ENCODE measurements at regions not wholly inside any gene's neighbourhood (a gene's known extent, or its start where the extent isn't known, plus 50 kb on each side); places are given as distances from the start of the nearest gene placed in this dataset.
"Not testable (repeated sequence)": the region's sequence is repeated elsewhere in the genome, so short reads cannot be mapped to it uniquely, and the experiment has no call there.

DNA sequence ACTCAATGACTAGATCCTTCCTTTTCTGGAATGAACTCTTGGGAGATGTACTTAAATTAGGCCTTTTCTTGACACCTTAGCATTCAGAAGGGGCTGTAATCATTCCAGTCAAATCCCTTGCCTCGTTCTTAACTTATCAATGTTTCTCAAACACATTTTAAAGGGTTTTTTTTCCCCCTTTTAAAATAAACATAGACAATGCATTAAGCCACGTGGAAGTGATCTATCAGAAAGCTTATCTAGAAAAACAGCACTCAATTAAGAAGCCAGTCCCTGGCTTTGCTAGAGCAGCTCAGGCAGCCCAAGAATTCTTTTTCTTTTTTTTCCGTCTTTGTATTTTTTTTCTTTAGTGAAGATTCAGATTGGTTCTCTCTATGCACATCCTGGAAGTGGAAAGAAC is 118.2 kb downstream of the PCDH7 start:
- DNase-seq = no peak

DNA sequence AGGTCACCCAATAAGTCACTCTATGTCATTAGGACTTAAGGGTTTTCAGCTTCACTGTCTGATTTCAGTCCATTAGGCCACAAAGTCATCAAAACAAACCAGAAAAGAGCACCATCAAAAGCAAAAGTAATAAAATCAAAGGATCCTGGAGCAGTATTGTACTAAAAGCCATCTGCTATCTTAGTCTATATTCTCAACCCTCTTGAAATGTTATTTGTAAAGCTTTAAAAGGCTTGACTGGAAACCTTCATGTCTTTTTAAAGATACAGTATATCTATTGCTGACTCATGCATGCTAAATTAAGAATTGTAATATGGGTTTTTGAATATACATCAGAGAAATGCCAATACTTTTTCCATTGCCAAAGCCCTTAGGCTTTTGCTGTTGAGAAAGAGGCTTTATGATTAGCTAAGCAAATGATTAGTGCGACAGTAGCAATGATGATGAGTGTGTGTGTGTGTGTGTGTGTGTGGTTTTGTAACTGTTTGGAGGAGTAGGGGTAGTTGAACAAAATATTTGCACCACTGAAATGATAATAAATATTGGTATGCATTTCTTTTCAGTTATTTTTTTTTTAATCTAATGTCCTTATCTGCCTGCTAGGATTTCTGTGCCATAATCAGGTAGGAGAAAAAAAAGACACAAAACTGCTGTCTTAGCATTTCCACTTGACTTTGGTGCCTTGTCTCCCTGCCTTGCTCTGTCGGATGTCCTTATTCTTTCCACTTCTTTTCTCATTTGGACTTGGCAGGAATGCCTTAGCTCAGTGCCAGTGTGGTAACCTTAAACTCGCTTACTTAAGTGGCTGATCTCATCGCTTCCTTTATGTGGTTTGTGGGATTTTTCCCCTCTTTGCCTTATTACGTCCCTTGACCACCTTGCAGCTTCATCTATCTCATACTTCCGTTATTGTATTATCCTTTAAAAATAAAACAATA is 119.7 kb downstream of the PCDH7 start:
- no peak for DNase-seq

DNA sequence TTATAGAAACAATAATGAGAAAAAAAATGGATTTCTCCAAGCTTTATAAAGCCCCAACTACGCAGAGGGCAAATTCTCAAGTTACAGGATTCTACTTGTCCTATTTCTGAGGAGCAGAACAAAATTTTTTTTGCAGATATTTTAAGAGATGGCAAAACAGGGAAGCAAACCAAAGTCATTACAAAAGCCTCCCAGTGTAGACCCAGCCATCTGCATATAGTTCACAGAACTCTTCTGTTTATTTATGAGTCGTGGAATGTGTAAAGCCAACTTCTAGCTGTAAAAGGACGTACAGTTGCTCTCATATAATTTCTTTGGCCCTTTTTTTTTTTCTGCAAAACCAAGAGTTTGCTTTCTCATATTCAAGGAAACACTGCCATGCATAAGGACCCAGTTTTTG is 120.4 kb downstream of the PCDH7 start:
- no peak for DNase-seq

DNA sequence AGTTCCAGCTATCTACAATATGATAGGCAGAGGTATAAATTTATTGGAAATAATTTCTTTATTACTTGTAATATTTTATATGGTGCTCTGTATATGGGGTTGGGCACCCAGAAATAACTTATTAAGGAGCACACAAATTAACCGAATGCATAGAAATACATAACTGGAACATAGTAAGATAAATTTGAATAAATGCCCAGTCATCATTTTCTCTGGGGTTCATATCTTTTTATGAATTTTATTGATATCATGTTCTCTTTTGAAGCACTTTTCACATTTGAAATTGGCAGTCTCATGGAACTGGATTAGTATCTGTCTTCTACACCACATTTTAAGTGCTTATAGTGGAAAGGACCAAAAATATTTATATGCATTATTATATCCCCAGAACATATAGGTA is 122.0 kb downstream of the PCDH7 start:
- DNase-seq = no peak

DNA sequence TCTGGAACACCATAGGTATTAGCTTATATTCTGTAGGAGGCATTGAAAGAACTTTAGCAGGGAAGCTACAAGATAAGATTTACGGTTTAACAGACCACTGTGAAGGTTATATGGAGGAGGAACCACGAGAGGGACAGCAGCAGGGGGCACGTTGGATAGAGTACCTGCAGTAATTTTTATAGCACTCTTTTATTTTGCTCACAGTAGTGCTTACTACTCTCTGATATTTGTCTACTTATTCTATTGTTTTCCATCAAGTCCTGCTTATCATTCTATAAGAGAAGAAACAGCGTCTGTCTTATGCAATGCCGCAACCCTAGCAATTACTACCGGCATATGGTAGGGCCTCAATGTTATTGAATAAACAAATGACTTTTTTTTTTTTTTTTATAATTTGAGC is 122.5 kb downstream of the PCDH7 start:
- no peak for DNase-seq

DNA sequence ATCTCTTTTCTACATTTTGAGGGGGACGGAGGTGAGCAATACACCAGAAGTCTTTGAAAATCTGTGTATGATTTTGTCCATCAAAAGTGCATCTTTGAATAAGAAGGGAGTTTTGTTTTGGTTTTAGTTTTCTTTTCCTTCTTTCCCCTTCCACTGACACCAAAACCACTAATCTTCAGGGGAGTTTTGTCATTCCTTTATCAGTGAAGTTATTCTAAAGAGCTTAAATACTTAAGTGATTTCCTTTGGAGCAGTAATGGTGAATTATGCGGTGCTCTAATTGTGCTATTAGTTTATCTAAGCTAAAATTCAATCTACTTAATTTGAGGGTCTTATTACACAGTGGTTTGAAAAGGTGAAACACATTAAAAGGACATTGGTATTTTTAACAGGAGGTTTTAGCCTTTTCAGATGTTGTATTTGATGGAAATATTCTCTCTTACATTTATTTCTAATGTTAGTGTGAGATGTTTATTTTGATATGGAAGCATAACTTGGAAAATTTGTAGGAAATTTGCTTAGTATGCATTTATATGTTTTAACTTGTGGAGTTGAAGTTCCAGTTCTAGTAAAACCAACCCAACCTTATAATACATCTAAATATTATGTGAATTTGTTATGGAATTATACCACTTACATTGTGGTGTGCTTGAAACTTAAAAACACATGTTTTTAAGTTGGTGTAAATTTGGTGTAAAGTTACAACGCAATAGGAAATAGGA is 124.9 kb downstream of the PCDH7 start:
- no peak for DNase-seq

DNA sequence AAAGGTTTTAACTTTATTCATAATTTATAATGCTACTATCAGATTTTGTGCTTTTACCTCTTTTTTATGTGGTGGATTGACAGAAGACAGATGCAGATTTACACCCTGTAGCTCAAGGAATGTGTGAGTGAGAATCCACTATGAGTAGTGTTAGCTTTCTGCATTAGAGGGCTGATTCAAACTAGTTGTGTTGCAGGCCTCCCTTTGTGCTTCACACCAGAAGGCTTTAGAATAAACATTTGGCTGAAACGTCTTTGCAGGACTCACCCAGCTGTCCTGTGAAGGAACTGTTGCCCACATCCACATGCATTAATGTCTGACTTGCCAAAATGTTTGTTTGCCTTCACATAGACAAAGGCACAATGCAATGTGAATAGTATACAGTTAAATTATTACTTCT is 127.0 kb downstream of the PCDH7 start:
- DNase-seq = no peak

DNA sequence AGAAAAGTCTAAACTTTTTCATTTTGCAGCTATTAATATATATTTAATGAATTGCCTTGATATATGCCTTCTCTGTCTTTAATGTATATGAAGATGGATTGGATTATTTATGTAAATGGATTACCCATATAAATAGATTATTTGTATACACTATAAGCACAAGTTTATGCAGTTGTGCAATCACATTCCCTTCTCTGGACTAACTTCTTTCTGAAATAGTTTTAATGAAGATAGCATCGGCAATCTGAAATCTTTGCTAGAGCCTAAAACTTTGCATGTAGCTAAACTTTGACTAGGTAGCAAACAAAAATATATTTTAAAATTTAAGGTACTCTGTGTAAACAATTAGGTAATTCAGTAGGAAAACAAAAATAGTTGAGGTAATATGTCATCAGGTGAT is 127.8 kb downstream of the PCDH7 start:
- DNase-seq = no peak

DNA sequence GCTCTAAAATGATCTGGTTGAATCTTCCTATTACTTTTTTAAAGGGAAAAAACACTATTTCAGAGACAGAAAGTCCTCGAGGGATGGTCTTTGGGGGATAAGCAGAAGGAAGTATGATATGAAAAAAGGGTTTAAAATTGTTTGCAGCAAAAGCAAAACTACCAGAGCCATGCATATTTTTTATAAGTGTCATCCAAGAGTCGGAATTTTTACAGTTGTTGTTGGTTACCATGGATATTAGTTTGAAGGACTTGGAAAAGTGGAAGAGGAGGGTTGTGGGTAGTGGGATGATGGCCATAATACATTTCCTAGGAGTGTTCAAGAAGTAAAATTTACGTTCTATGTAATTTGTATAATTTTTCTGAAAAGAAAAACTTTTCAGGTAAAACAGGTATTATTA is 134.4 kb downstream of the PCDH7 start:
- no peak for DNase-seq

DNA sequence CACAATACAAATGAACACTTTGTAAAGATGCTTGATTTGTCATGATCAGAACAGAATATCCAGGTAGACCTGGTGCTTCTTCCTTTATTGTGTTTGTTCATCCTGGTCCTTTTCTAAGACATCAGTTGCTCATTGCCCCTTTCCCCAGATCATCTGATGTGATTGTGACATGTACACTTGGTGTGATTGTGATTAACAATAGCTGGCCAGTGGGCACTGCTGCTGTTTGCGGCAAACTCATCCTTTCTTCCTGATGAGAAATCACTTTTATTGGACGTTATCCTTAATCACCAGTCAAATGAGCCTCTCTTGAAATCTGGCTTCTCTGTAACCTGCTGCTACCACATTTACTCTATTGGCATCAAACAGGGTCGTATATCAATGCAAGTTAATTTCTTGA is 135.1 kb downstream of the PCDH7 start:
- DNase-seq = no peak

DNA sequence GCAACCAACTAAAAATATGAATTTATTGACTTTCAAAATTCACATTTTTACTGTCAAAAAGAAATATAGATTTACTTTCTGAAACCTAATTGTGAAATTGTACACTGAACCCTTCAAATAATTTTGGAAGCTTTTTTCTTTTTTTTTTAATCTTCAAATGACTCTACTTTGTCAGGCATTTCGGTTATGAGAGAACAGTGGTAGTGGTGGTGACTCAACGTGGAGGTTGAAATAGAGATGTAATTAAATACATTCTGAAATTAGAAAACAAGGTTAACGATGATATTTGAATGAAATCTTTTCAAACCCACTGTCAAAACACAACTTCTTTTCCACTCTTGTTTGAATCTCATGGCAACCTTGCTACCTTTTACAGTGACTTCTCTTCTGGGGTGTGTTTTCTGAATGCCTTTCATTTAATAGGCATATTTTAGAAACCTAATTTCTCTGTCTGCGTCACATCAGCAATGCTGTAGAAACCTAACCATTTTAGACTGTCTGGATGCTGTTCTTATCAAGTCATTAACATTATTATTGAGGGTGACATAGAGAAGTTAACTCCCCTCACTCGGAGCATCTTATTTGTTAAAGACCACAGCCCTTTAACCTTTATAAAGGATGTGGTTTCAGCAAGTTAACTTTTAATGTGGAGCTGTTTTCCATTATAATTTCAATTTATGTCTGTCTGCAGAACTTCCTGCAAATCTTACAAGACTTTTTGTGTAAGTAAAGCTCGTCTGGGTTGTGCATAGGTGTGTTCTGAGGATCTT is 136.8 kb downstream of the PCDH7 start:
- DNase-seq = no peak

DNA sequence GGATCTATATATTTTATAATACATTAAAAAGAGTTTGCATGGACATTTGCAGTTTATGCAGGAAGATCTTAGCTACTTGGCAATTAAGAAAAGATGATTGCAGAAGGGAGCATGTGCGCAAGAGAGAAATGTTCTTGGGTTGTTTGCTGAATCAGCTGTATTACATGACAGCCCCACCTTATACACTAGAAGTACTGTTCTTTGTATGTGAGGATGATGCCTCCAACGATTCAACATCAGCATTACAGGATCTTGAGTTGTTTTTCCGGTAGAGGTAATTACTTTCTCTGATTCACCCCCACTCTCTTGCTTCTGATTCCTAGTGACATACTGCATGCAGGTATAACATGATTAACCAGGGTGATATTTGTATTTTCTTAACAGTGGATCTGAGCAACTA is 140.8 kb downstream of the PCDH7 start:
- DNase-seq = no peak

DNA sequence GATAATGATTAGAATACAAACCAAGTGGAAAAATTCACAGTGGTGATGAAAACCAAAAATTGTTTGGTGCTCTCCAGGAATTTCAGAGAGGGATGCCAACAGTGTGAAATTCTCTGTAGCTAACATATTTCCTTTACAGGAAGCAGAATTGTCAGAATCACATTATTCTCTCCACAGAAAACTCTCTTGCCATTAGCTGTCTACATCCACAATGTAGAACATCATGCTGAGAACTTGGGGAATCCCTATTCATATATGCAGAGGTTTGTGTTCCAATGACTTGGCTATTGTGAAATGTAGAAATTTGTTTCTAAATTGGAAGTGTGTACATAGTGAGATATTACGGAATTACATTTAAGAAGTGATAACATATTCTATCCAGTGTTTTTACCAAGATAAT is 142.0 kb downstream of the PCDH7 start:
- no peak for DNase-seq

DNA sequence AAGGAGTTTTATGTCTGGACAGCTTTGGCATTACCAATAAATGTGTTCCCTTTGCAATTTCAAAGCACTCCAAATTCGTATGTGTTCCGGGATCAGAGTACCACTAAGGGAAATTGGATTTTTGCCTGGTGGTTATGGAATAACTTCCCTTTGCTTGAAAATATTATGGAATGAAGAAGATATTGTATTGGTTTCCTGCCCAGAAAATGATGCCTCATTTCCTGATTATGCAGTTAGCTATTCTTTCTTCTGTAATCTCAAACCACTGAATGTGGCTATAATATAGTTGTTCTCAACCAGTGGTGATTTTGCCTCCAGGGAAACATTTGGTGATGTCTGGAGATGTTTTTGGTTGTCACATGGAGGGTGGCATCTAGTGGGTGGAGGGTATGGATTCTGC is 142.9 kb downstream of the PCDH7 start:
- no peak for DNase-seq

DNA sequence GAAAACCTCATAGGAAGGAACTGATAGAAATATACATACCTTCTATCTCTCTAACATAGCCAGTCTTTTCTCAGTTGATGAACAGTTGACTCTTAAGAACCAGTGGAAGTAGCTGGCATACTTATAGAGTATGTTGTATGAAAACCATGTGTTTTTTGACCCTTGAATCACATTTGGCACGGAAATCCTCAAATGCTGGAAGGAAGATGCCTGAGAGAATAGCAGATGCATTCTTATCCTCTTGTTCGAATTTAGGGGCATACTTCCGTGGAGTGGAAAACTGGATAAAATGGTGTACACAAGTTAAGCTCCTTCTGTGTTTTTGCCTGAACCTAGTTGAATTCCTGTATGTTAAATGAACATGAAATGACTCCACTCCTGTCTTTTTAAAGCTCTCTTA is 145.5 kb downstream of the PCDH7 start:
- DNase-seq = no peak

DNA sequence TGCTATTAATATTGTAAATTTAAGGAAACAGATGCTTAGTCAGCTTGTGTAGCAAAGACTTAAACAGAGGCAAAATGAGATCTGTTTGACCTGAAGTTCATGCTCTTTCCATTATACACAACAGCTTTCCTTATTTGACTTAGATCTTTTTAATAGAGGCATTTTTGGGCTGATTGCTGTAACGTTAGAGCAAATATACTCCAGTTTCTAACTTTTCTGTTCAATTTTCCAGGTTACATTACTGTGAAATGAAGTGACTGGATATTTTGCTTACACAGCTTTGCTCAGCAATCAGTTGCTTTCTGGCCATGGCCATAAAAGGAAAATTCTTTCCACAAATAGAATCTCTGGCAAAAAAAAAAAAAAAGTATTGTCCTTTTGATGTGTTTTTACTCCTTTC is 146.2 kb downstream of the PCDH7 start:
- DNase-seq = no peak

DNA sequence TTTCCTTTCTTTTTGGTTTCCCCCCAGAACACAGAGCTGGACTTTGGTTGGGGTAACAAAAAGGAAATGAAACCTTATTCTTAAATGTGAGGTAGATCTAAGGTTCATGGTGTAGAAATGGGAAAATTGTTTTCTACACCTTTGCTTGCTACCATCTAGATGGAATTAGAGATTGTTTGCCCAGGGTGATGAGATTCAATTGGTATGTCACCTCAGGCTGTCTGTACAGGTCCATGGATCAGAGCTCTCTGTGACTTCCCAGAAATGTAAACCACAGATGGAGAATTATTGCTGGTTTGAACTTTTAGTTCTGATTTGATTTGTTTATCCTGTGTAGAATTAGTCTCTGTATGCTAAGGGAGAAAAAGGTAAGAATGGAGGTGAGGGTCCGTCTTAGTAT is 146.7 kb downstream of the PCDH7 start:
- no peak for DNase-seq

DNA sequence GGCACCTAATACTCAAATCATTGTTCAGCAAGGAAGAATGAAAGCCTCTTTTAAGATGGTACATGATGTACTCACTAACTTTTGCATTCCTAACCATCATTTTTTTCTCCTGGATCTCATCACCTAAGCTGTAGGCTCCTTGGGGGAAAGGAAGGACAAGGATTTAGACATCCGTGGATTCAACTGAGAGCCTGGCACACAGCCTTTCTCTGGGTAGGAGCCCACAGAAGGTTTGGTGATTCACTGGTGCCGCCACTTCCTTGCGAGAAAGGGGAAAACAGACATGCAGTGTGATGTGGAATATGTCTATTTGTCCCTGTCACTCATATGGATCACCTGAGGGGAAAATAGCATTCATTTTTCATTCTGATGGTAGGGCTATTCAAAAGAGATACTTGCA is 147.3 kb downstream of the PCDH7 start:
- no peak for DNase-seq

DNA sequence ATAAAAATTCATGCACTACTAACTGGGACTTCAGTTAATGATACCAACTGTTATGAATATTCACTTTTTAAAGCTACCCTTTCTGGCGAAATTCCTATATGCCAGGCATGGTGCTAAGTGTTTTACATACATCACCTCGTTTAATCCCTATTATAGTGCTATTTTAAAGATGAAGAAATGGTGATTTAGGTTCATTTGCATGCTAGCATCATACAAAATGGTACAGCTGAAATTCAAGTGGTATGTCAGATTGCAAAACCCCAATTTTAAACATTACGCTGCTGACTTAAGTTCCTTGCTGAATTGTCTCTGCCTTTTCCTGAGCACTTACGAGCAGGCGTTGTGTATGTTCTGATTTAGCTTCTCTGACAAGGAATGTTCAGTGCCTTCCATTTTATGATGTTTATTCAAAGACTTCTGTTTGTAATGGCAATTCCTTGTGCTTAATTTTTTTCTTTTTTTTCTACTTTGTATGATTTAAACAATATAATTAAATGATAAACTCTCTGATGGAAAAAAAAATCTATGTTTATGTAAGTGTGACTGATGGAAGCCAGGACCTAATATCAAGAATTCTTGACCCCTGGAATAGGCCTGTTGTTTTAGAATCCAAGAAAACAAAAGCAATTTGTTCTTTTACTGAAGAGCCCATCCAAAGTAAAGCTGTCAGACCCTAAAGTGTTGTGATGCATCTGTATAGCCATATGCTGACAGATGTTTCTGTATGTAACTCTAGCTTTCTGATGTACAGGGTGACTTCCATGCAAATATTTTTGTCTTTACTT is 148.1 kb downstream of the PCDH7 start:
- DNase-seq = no peak

DNA sequence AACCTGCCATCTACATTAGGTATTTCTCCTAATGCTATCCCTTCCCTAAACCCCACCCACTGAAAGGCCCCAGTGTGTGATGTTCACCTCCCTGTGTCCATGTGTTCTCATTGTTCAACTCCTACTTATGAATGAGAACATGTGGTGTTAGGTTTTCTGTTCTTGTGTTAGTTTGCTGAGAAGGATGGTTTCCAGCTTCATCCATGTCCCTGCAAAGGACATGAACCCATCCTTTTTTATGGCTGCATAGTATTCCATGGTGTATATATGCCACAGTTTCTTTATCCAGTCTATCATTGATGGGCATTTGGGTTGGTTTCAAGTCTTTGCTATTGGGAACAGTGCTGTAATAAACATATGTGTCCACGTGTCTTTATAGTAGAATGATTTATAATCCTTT is 149.2 kb downstream of the PCDH7 start:
- DNase-seq = not testable (repeated sequence)

DNA sequence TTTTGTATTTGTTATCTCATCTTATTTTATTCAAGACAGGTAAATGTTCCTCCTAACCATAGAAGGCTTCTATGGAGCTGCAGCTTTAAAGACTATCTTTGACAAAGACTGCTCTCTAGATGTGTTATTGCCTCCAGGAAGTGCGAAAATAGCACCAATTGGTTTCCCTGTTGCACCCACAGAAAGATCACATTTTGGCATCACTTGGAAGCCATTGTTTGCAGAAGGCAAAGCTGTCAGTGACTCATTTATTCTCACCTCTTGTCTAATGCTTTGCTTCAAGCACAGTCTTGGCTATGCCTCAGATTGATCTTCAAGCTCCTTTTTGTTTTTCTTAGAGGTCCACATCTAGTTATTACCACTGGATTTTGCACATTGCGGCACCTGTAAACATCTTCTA is 150.3 kb downstream of the PCDH7 start:
- no peak for DNase-seq

DNA sequence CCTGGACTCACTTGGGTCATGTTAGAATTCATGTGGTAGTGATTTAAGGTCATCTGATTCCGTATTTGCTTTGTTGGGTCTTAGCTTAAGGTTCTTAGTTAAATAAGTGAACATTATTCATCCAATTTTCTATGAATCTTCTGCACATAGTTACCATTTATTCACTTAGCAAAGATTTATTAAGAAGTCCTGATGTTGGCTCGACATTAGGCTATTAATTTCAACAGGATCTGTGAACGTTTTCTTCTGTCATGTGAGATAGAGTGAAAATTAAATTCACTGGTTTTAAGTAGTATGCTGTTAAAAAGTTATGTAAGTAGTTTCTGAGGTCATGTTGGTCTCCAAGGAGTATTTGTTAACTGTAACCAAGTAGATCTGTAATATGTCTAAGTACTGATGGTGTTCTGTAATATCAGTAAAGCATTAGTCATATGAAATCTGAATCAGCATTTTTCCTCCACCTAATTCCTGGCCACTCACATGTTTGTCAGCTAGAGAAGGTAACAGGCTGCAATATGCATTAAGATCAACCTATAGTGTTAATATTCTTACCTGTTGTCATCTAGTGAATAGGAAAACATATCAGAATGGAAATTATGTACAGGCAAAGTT is 155.6 kb downstream of the PCDH7 start:
- DNase-seq = no peak

All from right forelimb (tissue), 1 donor.